H9 (cell line): ENCODE measurements at regions not wholly inside any gene's neighbourhood (a gene's known extent, or its start where the extent isn't known, plus 50 kb on each side); places are given as distances from the start of the nearest gene placed in this dataset.
A peak's percentile ranks its signal among the peaks of the same experiment; 100 is the strongest.

Experiments used
- DNase-seq: peaks from one replicate; pipeline ENCODE4 v3.0.0-alpha.2; 2017
- H2AFZ ChIP-seq: one replicate; pipeline ENCODE4 v1.6.1; 2013; ENCODE audit warnings: mild to moderate bottlenecking, low read length, control low read depth, moderate library complexity
- H2AK5ac ChIP-seq: 2 replicates; pipeline ENCODE4 v1.6.1; 2013; ENCODE audit warnings: low read length, control low read depth, mixed read lengths; ENCODE audit not compliant: insufficient read length
- H2BK120ac ChIP-seq: one replicate; pipeline ENCODE4 v1.6.1; 2013; ENCODE audit warnings: low read depth, mild to moderate bottlenecking, low read length, control low read depth, inconsistent platforms; ENCODE audit not compliant: poor library complexity, severe bottlenecking
- H2BK12ac ChIP-seq: 2 replicates; pipeline ENCODE4 v1.6.1; 2013; ENCODE audit warnings: low read length, control low read depth, mixed read lengths, low read depth; ENCODE audit not compliant: insufficient read length
- H2BK15ac ChIP-seq: 2 replicates; pipeline ENCODE4 v1.6.1; 2013; ENCODE audit warnings: low read depth, low read length, control low read depth
- H2BK20ac ChIP-seq: one replicate; pipeline ENCODE4 v1.6.1; 2013; ENCODE audit warnings: low read depth, mild to moderate bottlenecking, low read length, control low read depth, inconsistent platforms; ENCODE audit not compliant: poor library complexity, severe bottlenecking
- H2BK5ac ChIP-seq: 2 replicates; pipeline ENCODE4 v1.6.1; 2013; ENCODE audit warnings: low read length, control low read depth, mixed read lengths; ENCODE audit not compliant: insufficient read length
- H3K14ac ChIP-seq: 2 replicates; pipeline ENCODE4 v1.6.1; 2013; ENCODE audit warnings: low read length, control low read depth; ENCODE audit not compliant: insufficient read depth
- H3K18ac ChIP-seq: 2 replicates; pipeline ENCODE4 v1.6.1; 2013; ENCODE audit warnings: low read depth, mild to moderate bottlenecking, mixed read lengths, low read length, control low read depth; ENCODE audit not compliant: insufficient read length
- H3K23ac ChIP-seq: 2 replicates; pipeline ENCODE4 v1.6.1; 2013; ENCODE audit warnings: low read length, control low read depth, mixed read lengths, low read depth; ENCODE audit not compliant: insufficient read length
- H3K23me2 ChIP-seq: 2 replicates; pipeline ENCODE4 v1.6.1; 2013; ENCODE audit warnings: low read depth, mild to moderate bottlenecking, mixed read lengths, low read length, control low read depth; ENCODE audit not compliant: insufficient read length, poor library complexity, severe bottlenecking
- H3K27ac ChIP-seq: 2 replicates; pipeline ENCODE4 v1.5.1; 2013; ENCODE audit warnings: low read length, control low read depth, mixed read lengths, low read depth; ENCODE audit not compliant: insufficient read length
- H3K27me3 ChIP-seq: 2 replicates; pipeline ENCODE4 v1.6.1; 2013; ENCODE audit warnings: low read length, control low read depth, inconsistent platforms; ENCODE audit not compliant: insufficient read depth
- H3K4ac ChIP-seq: 2 replicates; pipeline ENCODE4 v1.6.1; 2013; ENCODE audit warnings: low read depth, mild to moderate bottlenecking, control low read depth, inconsistent platforms, low read length, moderate library complexity
- H3K4me1 ChIP-seq: 2 replicates; pipeline ENCODE4 v1.6.1; 2013; ENCODE audit warnings: low read length, control low read depth, inconsistent platforms; ENCODE audit not compliant: insufficient read depth
- H3K4me2 ChIP-seq: 2 replicates; pipeline ENCODE4 v1.6.1; 2013; ENCODE audit warnings: low read length, control low read depth, mixed read lengths; ENCODE audit not compliant: insufficient read length, insufficient read depth
- H3K56ac ChIP-seq: 2 replicates; pipeline ENCODE4 v1.6.1; 2013; ENCODE audit warnings: low read depth, mild to moderate bottlenecking, mixed read lengths, low read length, control low read depth; ENCODE audit not compliant: insufficient read length
- H3K79me1 ChIP-seq: 2 replicates; pipeline ENCODE4 v1.6.1; 2013; ENCODE audit warnings: low read depth, mild to moderate bottlenecking, moderate library complexity, low read length, control low read depth, inconsistent platforms; ENCODE audit not compliant: insufficient read depth, poor library complexity, severe bottlenecking
- H3K79me2 ChIP-seq: 2 replicates; pipeline ENCODE4 v1.6.1; 2013; ENCODE audit warnings: low read length, control low read depth, inconsistent platforms; ENCODE audit not compliant: insufficient read depth
- H3K9ac ChIP-seq: 2 replicates; pipeline ENCODE4 v1.6.1; 2013; ENCODE audit warnings: low read length, control low read depth, mixed read lengths; ENCODE audit not compliant: insufficient read length; ENCODE audit errors: extremely low read depth
- H3K9me3 ChIP-seq: one replicate; pipeline ENCODE4 v1.6.1; 2013; ENCODE audit warnings: low read depth, low read length, inconsistent platforms; ENCODE audit not compliant: control insufficient read depth
- H3T11ph ChIP-seq: one replicate; pipeline ENCODE4 v1.6.1; 2013; ENCODE audit warnings: mild to moderate bottlenecking, low read length, control low read depth, inconsistent platforms
- H4K20me1 ChIP-seq: one replicate; pipeline ENCODE4 v1.6.1; 2013; ENCODE audit not compliant: control insufficient read depth, insufficient read length, insufficient read depth
- H4K5ac ChIP-seq: 2 replicates; pipeline ENCODE4 v1.6.1; 2013; ENCODE audit warnings: low read depth, mild to moderate bottlenecking, mixed read lengths, low read length, control low read depth; ENCODE audit not compliant: insufficient read length
- H4K8ac ChIP-seq: replicated peaks from 2 replicates; pipeline ENCODE4 v1.6.1; 2013; ENCODE audit warnings: low read length, control low read depth, mixed read lengths, low read depth; ENCODE audit not compliant: insufficient read length
- H4K91ac ChIP-seq: 2 replicates; pipeline ENCODE4 v1.6.1; 2013; ENCODE audit warnings: low read depth, mild to moderate bottlenecking, moderate library complexity, mixed read lengths, low read length, control low read depth; ENCODE audit not compliant: insufficient read length
- H3K27ac Mint-ChIP-seq, 3 experiments: 2 replicates in 2 of 3; 3 replicates in 1 of 3; pipeline ENCODE4 v1.8.0; 2020 to 2021; ENCODE audit warnings: mixed read lengths in 3 of 3, mild to moderate bottlenecking in 1 of 3, moderate library complexity in 1 of 3
- H3K27me3 Mint-ChIP-seq: 2 replicates; pipeline ENCODE4 v1.8.0; 2021; ENCODE audit warnings: low read depth, mild to moderate bottlenecking, moderate library complexity, mixed read lengths
- H3K36me3 Mint-ChIP-seq, 3 experiments: 2 replicates in 2 of 3; 3 replicates in 1 of 3; pipeline ENCODE4 v1.8.0; 2020 to 2021; ENCODE audit warnings: low read depth in 3 of 3, mixed read lengths in 3 of 3; ENCODE audit not compliant: insufficient read depth in 1 of 3
- H3K4me1 Mint-ChIP-seq, 2 experiments: 2 replicates each; pipeline ENCODE4 v1.8.0; 2020; ENCODE audit warnings: mixed read lengths in 2 of 2
- H3K4me3 Mint-ChIP-seq, 2 experiments: 2 replicates in 1 of 2; 3 replicates in 1 of 2; pipeline ENCODE4 v1.8.0; 2020 to 2021; ENCODE audit warnings: mild to moderate bottlenecking in 2 of 2, mixed read lengths in 2 of 2, moderate library complexity in 1 of 2
- H3K9me3 Mint-ChIP-seq, 2 experiments: 2 replicates in 1 of 2; 3 replicates in 1 of 2; pipeline ENCODE4 v1.8.0; 2020; ENCODE audit warnings: mild to moderate bottlenecking in 2 of 2, mixed read lengths in 2 of 2, moderate library complexity in 1 of 2
- CTCF ChIP-seq: fragments of 200-600 bp; sonication (generic); conservative IDR thresholded peaks from 3 replicates; pipeline ENCODE4 v1.8.0; 2021; ENCODE audit warnings: antibody characterized with exemption, mild to moderate bottlenecking
- WGBS: extraction: QIAGEN DNeasy Blood & Tissue Kit; methylation state at CpG from one replicate; pipeline ENCODE4 v1.1.7; 2013; ENCODE audit warnings: missing lambda C conversion rate, low lambda C conversion rate, mixed read lengths; ENCODE audit not compliant: insufficient read length; ENCODE audit errors: extremely low coverage; 5-methylcytosine and 5-hydroxymethylcytosine counted together

- Histone ChIP-seq H4K91ac (no peak overlapping the region), H4K20me1 (no peaks in the 10 kb centered on the region), H2BK120ac (no peak overlapping the region), H2AK5ac (no peak overlapping the region), H3K56ac (no peak overlapping the region), H3K4ac (no peak overlapping the region), H3K27ac (no peak overlapping the region), H3K23ac (no peak overlapping the region), H3K9me3 (no peaks in the 10 kb centered on the region), H3K18ac (no peak overlapping the region), H2BK5ac (no peak overlapping the region), H2AFZ (no peak overlapping the region), H3T11ph (no peak overlapping the region), H3K79me1 (no peaks in the 10 kb centered on the region), H4K5ac (no peak overlapping the region), H3K23me2 (no peaks in the 10 kb centered on the region), H3K4me2 (no peak overlapping the region), H2BK15ac (no peak overlapping the region), H3K27me3 (no peaks in the 10 kb centered on the region), H2BK20ac (no peak overlapping the region), H3K14ac (no peak overlapping the region), H2BK12ac (no peak overlapping the region), H3K9ac (no peak overlapping the region), H4K8ac (no peak overlapping the region), H3K4me1 (peaks cover 9% of the 10 kb centered on the region; the same call in 1 of the 2 replicates), H3K79me2 (no peaks in the 10 kb centered on the region)
- Mint-ChIP-seq H3K27me3 (no peaks in the 10 kb centered on the region), H3K4me3 (no peak overlapping the region; a peak in 1 of 5 replicates), H3K36me3 (peaks cover 0 to 11% (median 2%) of the 10 kb centered on the region in 3 experiments; a peak in 2 of 7 replicates), H3K9me3 (peaks cover 0 to 9% of the 10 kb centered on the region in 2 experiments; a peak in 2 of 5 replicates), H3K4me1 (peaks cover 30 to 35% of the 10 kb centered on the region in 2 experiments), H3K27ac (peak overlapping the region in 1 of 3 experiments; percentile 86; a peak in 2 of 7 replicates)
- WGBS = no CpG with 5 or more reads among the region's 2 CpGs
- no peak for TF ChIP-seq CTCF
- no peak for DNase-seq
Measured at GRCh38 chr5:124887223-124887622, 140.8 kb upstream of the ZNF608 start.
